ENCODE measurements at regions not wholly inside any gene's neighbourhood (a gene's known extent, or its start where the extent isn't known, plus 50 kb on each side); places are given as distances from the start of the nearest gene placed in this dataset.

GRCh38 chr7:16975712-16976111, 93.9 kb upstream of the AGR3 start:
- in situ Hi-C loops (cut with HindIII; ENCODE audit: low sequenced_read_pairs): no loop called here

DNA sequence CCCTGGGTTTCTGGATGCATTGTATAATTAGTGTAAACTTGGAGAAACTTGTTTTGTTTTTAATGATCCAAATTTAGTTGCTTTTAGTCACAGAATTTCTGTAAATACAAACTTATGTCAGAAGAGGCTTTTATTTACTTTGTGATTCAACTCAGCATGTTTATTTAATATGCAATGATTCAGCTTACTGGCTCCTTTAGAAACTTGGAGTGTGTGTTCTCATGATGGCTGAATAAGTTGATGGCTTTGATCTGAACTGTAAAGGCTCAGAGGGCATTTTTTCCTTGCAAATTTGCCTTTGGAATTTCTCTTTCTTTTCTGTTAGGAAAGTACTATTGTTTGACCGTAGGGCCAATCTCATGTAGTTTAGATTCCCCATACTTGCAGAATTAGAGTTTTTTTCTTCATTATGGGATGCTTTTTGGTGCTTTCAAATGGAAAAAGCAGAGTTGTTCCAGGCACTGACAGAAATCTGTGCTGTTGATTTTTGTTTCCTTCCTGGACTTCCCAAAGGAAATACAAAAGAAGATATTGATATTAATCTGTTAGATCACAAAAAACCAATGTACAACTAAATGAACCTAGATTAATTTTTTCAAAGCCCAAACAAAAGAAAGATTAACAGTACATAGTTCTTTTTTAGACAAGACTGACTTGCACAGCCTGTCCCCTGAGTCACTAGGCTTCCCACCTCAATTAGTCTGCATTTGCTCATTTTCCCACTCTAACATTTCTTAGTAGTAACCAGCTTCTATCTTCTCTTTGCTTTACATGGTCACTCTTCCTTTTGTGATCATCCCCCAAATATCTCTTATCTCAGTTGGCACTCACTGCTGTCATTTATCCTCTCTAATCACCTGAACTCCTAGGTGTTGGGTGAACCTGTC, 96.8 kb upstream of the AGR3 start:
- in situ Hi-C loops (cut with HindIII; ENCODE audit: low sequenced_read_pairs): no loop called here

- in situ Hi-C loops (cut with HindIII; ENCODE audit: low sequenced_read_pairs): loop anchor here (5.0 kb wide), 1 partner anchor 327 kb away; no protein-coding TSS in a partner anchor
These were observed 98.8 kb upstream of the AGR3 start for GRCh38 chr7:16980539-16980938.

GRCh38 chr7:16982640-16983350, 101.0 kb upstream of the AGR3 start:
- in situ Hi-C loops (cut with HindIII; ENCODE audit: low sequenced_read_pairs): loop anchor here (5.0 kb wide), 1 partner anchor 325 kb away; no protein-coding TSS in a partner anchor

DNA sequence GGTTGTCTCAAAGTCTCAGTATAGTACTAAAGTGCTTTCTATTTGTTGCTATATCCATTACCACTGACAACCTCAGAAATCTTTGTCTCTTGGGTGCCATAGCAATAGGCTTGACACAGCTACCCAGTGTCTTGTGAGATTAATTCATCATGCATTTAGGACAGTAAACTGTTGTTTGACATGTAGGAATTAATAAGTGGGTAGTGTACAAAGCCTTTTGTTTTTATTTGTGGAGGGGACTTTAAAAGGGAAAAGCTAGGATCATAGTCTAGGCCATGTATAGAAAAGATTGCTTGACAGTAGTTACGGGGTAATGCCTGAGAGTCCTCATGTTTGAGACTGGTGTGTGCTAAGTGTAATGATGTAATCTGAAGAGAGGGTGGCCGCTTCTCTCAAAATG, 102.6 kb upstream of the AGR3 start:
- in situ Hi-C loops (cut with HindIII; ENCODE audit: low sequenced_read_pairs): loop anchor here (5.0 kb wide), 1 partner anchor 323 kb away; no protein-coding TSS in a partner anchor

DNA sequence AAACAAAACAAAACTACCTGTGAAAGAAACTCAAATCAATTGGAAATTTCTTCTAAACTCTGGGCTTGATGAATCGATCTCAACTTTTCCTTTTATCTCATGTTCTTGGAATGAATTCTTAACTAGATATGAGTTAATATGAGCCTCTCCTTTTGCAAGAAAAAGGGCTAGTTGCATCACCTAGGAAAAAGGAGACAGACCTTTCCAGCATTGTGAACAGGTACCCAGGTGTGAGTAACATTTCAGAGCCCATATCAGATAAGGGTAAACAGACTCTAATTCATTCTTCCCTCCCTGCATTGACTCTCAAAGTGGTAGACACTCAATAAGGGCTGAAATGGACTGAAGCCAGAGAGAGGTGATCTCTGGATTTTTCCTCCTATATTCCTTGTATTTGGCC, 103.8 kb upstream of the AGR3 start:
- in situ Hi-C loops (cut with HindIII; ENCODE audit: low sequenced_read_pairs): no loop called here

- in situ Hi-C loops (cut with HindIII; ENCODE audit: low sequenced_read_pairs): no loop called here
These were observed 105.0 kb upstream of the AGR3 start for GRCh38 chr7:16986755-16987154.

GRCh38 chr7:16989811-16990413, 108.1 kb upstream of the AGR3 start:
- in situ Hi-C loops (cut with HindIII; ENCODE audit: low sequenced_read_pairs): no loop called here

GRCh38 chr7:16991551-16991950, 109.8 kb upstream of the AGR3 start:
- in situ Hi-C loops (cut with HindIII; ENCODE audit: low sequenced_read_pairs): no loop called here

DNA sequence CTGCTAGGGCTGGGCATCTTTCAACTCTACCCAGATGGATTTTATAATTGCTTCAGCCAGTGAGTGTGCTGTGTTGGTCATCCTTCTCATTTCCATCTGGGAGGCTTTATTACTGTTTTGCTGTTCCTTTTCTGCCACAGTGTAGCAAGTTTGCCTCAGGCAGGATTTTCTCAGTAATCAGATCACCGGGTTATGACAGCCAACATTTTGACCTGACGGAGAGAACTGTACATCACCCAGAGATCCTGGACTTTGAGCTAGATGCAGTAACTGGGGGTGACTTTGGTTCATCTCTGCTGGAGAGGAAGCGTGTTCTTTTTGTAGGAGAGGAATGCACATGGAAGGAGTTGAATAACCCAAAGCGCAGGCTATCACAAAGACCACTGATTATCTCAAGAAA, 111.8 kb upstream of the AGR3 start:
- in situ Hi-C loops (cut with HindIII; ENCODE audit: low sequenced_read_pairs): no loop called here

DNA sequence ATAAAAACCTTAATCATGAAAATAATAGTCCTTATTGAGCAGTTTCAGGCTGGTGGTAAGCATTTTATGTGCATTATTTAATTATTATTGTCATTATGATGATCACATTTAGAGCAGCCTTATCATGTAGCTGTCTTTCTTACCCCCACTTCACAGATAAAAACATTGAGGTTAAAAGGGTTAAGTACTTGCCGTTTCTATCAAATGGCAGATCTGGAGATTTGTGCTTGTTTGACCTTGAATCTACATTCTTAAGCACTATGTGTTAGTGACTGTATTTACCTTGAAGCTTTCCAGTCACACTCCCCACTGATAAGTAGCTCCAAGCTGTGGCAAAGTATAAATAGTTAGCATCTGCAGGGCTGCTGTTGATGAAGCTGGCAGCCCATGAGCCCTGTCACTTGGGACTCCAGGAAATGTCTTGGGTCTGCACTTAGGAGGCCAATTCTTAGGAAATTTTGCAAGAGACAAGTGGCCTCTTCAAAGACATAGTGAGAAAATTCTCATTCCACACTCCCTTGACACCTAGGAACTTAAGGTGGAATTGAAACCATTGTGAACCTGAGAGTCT, 116.8 kb upstream of the AGR3 start:
- in situ Hi-C loops (cut with HindIII; ENCODE audit: low sequenced_read_pairs): no loop called here

DNA sequence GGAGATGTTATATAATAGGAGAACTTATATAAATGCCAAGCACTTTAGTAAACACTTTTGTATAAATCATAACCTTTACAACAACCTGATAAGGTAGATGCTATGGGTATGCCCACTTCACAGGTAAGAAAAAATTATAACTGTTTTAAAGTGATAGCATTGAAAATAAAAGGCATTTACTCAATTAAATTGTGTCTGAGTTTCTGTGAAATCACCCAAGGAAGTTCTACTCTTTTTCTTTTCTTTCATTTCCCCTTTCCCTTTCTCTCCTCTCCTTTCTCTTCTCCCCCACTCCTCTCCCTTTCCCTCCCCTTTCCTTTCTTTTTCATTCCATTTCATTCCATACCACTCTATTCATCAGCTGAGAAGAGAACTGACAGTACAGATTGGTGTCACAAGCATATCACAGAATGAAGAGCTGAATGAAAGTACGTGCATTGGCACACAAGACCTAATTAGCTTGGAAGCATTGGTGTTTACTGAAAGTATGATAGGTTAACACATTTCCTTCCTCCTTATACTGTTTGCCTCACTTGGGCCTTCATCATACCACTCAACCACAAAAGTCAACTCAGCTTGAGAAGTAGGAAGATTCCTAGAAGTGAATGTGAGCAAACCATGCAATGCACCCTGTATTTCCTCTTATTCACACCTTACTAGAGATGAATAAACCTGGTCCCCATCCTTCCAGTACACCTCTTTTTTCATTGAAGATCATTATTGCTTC, 117.9 kb upstream of the AGR3 start:
- in situ Hi-C loops (cut with HindIII; ENCODE audit: low sequenced_read_pairs): no loop called here

- in situ Hi-C loops (cut with HindIII; ENCODE audit: low sequenced_read_pairs): no loop called here
These were observed 123.5 kb upstream of the AGR3 start for GRCh38 chr7:17005271-17005670.

DNA sequence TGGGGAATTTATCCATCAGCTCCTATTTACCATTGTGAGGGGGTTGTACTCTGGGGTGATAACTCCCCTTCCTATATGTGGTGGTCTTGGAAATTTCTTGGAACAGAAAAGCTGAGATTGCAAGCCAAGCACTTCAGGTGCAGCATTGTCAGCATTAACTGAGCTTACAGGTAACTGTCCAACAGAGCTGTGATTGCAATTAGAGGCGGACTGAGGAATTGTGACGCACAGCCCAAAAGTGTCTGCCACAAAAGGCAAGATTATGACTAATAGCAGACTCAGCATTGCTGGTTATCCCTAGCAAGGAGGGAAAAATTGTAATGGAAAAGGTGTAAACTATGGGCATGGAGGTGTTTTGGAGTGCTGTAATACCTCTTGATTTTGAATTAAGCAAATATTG, 126.1 kb upstream of the AGR3 start:
- in situ Hi-C loops (cut with HindIII; ENCODE audit: low sequenced_read_pairs): no loop called here

- in situ Hi-C loops (cut with HindIII; ENCODE audit: low sequenced_read_pairs): no loop called here
These were observed 127.4 kb upstream of the AGR3 start for GRCh38 chr7:17009007-17009719.

DNA sequence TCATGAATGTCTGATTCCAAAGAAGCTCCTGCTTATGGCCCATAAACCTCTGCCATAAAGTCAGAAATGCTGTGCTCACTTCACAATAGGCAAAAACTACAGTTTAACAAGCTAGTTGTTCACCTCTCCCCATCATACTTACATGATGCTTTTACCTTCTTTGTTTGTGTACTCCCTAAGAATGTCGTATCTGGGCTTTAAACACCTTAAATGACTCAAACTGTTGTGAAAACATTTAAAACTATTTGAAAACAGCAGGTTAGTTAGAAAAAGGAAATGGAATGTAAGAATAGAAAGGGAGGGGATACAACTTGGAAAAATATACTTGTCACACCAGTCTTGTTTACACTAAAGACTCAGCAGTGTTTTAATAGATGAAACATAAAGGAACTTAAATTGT, 128.2 kb upstream of the AGR3 start:
- in situ Hi-C loops (cut with HindIII; ENCODE audit: low sequenced_read_pairs): no loop called here

- in situ Hi-C loops (cut with HindIII; ENCODE audit: low sequenced_read_pairs): no loop called here
These were observed 129.0 kb upstream of the AGR3 start for GRCh38 chr7:17010637-17011300.

DNA sequence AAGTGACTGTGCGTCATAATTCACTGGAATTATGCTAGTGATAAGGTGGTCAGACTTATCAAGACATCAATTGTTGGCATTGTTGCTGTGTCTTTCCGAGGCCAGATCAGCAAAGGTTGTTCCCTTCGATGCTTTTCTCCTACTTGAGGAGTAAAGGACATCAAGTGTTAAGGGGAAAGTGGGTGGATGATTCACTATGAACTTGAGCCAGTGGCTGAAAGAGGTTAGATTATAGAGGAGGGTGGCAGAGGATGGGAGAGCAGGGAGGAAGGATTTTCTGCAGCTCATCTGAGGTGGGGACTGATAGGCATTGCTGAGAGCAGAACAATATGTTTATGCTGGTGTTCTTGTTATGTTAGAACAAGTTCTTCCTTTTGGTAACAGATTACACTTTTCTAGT, 131.4 kb upstream of the AGR3 start:
- in situ Hi-C loops (cut with HindIII; ENCODE audit: low sequenced_read_pairs): no loop called here

DNA sequence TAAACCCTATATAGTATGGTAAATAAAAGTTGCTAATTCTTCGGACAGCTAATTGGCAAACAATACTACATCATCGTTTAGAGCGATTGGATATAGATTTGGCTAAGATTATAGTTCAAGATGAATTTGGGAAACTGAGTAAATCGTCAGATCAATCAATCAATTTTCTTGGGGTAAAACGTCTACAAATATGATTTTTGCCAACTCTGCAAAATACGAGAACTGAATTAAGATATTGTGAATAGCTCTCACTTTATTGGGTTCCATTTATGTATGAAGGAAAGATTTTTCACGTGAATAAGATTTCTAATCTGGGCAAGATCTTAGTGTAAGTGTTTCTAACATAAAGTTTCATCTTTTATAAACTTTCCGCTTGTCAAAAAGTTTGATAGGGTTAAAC, 132.9 kb upstream of the AGR3 start:
- in situ Hi-C loops (cut with HindIII; ENCODE audit: low sequenced_read_pairs): no loop called here
